GM12878 (cell line): ENCODE measurements at regions not wholly inside any gene's neighbourhood (a gene's known extent, or its start where the extent isn't known, plus 50 kb on each side); places are given as distances from the start of the nearest gene placed in this dataset.

Experiments
- ATAC-seq: fragments of 200-7000 bp; cut with Tn5 transposase; 3 replicates; pipeline ENCODE4 v1.9.1; 2020; ENCODE audit warnings: mild to moderate bottlenecking, moderate library complexity
- BruUV-seq: library from RNA; stranded (reverse); fragments of 400-500 nt; replicated peaks from 2 replicates; lab custom pipeline; 2021; lab: Mats Ljungman, UMichigan
- CTCF ChIA-PET: fragments of 300-600 bp; sonication (Branson Sonifier 250); formaldehyde crosslinking; extraction: SDS; loops from one replicate; lab custom pipeline; 2021; ENCODE audit warnings: inconsistent platforms; lab: Yijun Ruan, JAX
- POLR2A ChIA-PET: fragments of 350-600 bp; formaldehyde crosslinking; extraction: SDS; loops from one replicate; lab custom pipeline; 2021; ENCODE audit warnings: inconsistent platforms; lab: Charles Lee
- RAD21 ChIA-PET: fragments of 300-600 bp; sonication (Branson Sonifier 250); formaldehyde crosslinking; loops from one replicate; lab custom pipeline; 2023; ENCODE audit warnings: antibody characterized with exemption; ENCODE audit not compliant: unreplicated experiment; lab: Charles Lee
- SMC1A ChIA-PET: fragments of 300-600 bp; sonication (Branson Sonifier 250); formaldehyde crosslinking; loops from one replicate; lab custom pipeline; 2023; ENCODE audit not compliant: unreplicated experiment, uncharacterized antibody; lab: Charles Lee
- DNase-seq: peaks from one replicate; pipeline ENCODE4 v3.0.0-alpha.2; 2011; ENCODE audit warnings: low read depth, low spot score
- FAIRE-seq: peaks from 3 replicates; lab custom pipeline; 2011; peaks lifted over from hg19 to GRCh38; lab: Jason Lieb, UNC
- H2AFZ ChIP-seq: 2 replicates; pipeline ENCODE4 v1.6.0; 2011; ENCODE audit warnings: low read depth, low read length, control low read depth; ENCODE audit not compliant: control insufficient read depth
- H3K27ac ChIP-seq: 2 replicates; pipeline ENCODE4 v1.5.1; 2011; ENCODE audit warnings: control low read depth; ENCODE audit not compliant: control insufficient read depth, insufficient read depth
- H3K27me3 ChIP-seq, 2 experiments: replicated peaks in 1 of 2; 2 replicates each; pipeline versions ENCODE4 v1.6.0 to v1.6.1; 2011; ENCODE audit warnings: low read length in 1 of 2; ENCODE audit not compliant: control insufficient read depth in 2 of 2, insufficient read depth in 2 of 2
- H3K36me3 ChIP-seq, 2 experiments: 2 replicates each; pipeline ENCODE4 v1.5.1; 2011; ENCODE audit warnings: low read length in 1 of 2; ENCODE audit not compliant: control insufficient read depth in 2 of 2, insufficient read depth in 2 of 2
- H3K4me1 ChIP-seq: 2 replicates; pipeline ENCODE4 v1.6.1; 2011; ENCODE audit warnings: mild to moderate bottlenecking, low read length, moderate library complexity, mixed read lengths; ENCODE audit not compliant: control insufficient read depth, insufficient read depth
- H3K4me2 ChIP-seq: 2 replicates; pipeline ENCODE4 v1.6.0; 2011; ENCODE audit warnings: control low read depth; ENCODE audit not compliant: control insufficient read depth, insufficient read depth
- H3K4me3 ChIP-seq: fragments of 200-600 bp; sonication (generic); 2 replicates; pipeline ENCODE4 v1.5.1; 2016
- H3K79me2 ChIP-seq: 2 replicates; pipeline ENCODE4 v1.6.0; 2011; ENCODE audit warnings: low read length; ENCODE audit not compliant: control insufficient read depth, insufficient read depth
- H3K9ac ChIP-seq: 2 replicates; pipeline ENCODE4 v1.8.0; 2011; ENCODE audit warnings: low read length, control low read depth, mixed read lengths; ENCODE audit not compliant: control insufficient read depth, insufficient read depth
- H3K9me3 ChIP-seq: replicated peaks from 3 replicates; pipeline ENCODE4 v1.5.1; 2011; ENCODE audit warnings: mild to moderate bottlenecking, low read length; ENCODE audit not compliant: control insufficient read depth, insufficient read depth
- H4K20me1 ChIP-seq: 2 replicates; pipeline ENCODE4 v1.6.0; 2011; ENCODE audit not compliant: control insufficient read depth, insufficient read depth
- CHD4 ChIP-seq: fragments of 200-600 bp; sonication (generic); IDR thresholded peaks from 2 replicates; pipeline ENCODE4 v1.6.1; 2016; ENCODE audit warnings: mild to moderate bottlenecking
- EED ChIP-seq: sonication (generic); IDR thresholded peaks from 2 replicates; pipeline ENCODE4 v1.6.1; 2016; ENCODE audit warnings: antibody characterized with exemption, low read depth
- EGR1 ChIP-seq, 2 experiments: IDR thresholded peaks; 1 replicate in 1 of 2; 2 replicates in 1 of 2; pipeline ENCODE4 v1.6.1; 2011 to 2012; ENCODE audit warnings: low read depth in 2 of 2, low read length in 2 of 2, borderline replicate concordance in 1 of 2, mild to moderate bottlenecking in 1 of 2, moderate library complexity in 1 of 2
- EP300 ChIP-seq, 2 experiments: fragments of 150-350 bp in 1 of 2; IDR thresholded peaks; 2 replicates each; pipeline ENCODE4 v1.6.1; 2011 to 2012; ENCODE audit warnings: low read depth in 2 of 2, low read length in 2 of 2, borderline replicate concordance in 1 of 2, improper control_type of control experiment in 1 of 2, inconsistent platforms in 1 of 2; ENCODE audit not compliant: control insufficient read depth in 1 of 2
- IKZF2 ChIP-seq, 2 experiments: fragments of 450-650 bp; IDR thresholded peaks; 2 replicates each; pipeline ENCODE4 v1.6.1; 2017; ENCODE audit warnings: mild to moderate bottlenecking in 2 of 2, moderate library complexity in 2 of 2
- KDM1A ChIP-seq: fragments of 200-600 bp; sonication (generic); IDR thresholded peaks from 2 replicates; pipeline ENCODE4 v1.6.1; 2016; ENCODE audit warnings: borderline replicate concordance
- LARP7 ChIP-seq: fragments of 450-650 bp; IDR thresholded peaks from 2 replicates; pipeline ENCODE4 v1.6.1; 2017; ENCODE audit warnings: mild to moderate bottlenecking
- RBBP5 ChIP-seq: fragments of 200-600 bp; sonication (generic); conservative IDR thresholded peaks from 2 replicates; pipeline ENCODE4 v1.6.1; 2016
- RCOR1 ChIP-seq: conservative IDR thresholded peaks from 2 replicates; pipeline ENCODE4 v1.6.1; 2012; ENCODE audit warnings: low read depth, low read length, improper control_type of control experiment
- SMARCA5 ChIP-seq: fragments of 450-650 bp; IDR thresholded peaks from 2 replicates; pipeline ENCODE4 v1.6.1; 2017; ENCODE audit warnings: mild to moderate bottlenecking
- SUPT20H ChIP-seq: IDR thresholded peaks from 2 replicates; pipeline ENCODE4 v1.6.1; 2011; ENCODE audit warnings: low read depth, mild to moderate bottlenecking, low read length, moderate library complexity, borderline replicate concordance; ENCODE audit not compliant: control insufficient read depth
- TCF12 ChIP-seq: IDR thresholded peaks from 2 replicates; pipeline ENCODE4 v1.6.1; 2011; ENCODE audit warnings: low read depth, mild to moderate bottlenecking, low read length
- YBX1 ChIP-seq: fragments of 450-650 bp; IDR thresholded peaks from 2 replicates; pipeline ENCODE4 v1.6.1; 2016; ENCODE audit warnings: antibody characterized with exemption
- WGBS: methylation state at CpG from one replicate; pipeline ENCODE4 v1.1.6; 2016; ENCODE audit warnings: low lambda C conversion rate; ENCODE audit not compliant: insufficient replicate concordance, insufficient coverage; ENCODE audit errors: missing lambda C conversion rate; 5-methylcytosine and 5-hydroxymethylcytosine counted together
- in situ Hi-C: fragments of 300-500 bp; cut with MboI; formaldehyde crosslinking; loops from 9 replicates; pipeline ENCODE4 v1.14.3; 2018; ENCODE audit warnings: mixed read lengths
- intact Hi-C: fragments of 100-400 bp; cut with micrococcal nuclease; formaldehyde crosslinking; loops from one replicate; pipeline ENCODE4 v1.14.2; 2022; ENCODE audit not compliant: unreplicated experiment
- TF ChIP-seq, protein P1 (sequence below): IDR thresholded peaks from 2 replicates; pipeline ENCODE4 v1.6.1; 2011; ENCODE audit warnings: borderline replicate concordance, low read depth, mild to moderate bottlenecking, moderate library complexity, low read length; ENCODE audit not compliant: insufficient read depth, poor library complexity, severe bottlenecking
- TF ChIP-seq, protein P2 (sequence below): fragments of 450-650 bp; IDR thresholded peaks from 2 replicates; pipeline ENCODE4 v1.6.1; 2018; ENCODE audit warnings: mild to moderate bottlenecking, low read depth, moderate library complexity; ENCODE audit not compliant: partially characterized antibody

DNA sequence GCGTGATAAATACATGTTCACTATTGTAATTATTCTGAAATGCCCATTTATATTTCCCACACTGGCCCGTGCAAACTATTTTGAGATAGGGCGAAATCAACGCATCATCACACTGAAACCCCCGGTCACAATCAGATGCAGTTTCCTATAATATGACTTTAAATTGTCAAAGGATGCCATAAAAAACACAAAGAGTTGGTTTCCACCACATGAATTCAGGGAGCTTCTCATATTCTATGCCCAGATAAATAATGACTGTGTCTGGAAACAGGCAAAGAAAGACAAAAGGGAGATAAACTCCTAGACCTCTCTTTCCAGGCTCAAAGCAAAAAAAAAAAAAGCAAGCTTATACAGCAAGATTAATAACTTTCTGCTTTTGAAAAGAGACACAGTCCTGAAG lies 375.8 kb upstream of the AKR1E2 start:
- Histone ChIP-seq H3K4me1 (no peaks in the 10 kb centered on the region), H3K4me2 (no peak overlapping the region), H3K27ac (no peak overlapping the region), H3K9me3 (no peaks in the 10 kb centered on the region), H3K4me3 (no peak overlapping the region), H3K27me3 (no peaks in the 10 kb centered on the region; a peak in 1 of 4 replicates), H3K9ac (no peak overlapping the region), H4K20me1 (no peaks in the 10 kb centered on the region), H2AFZ (no peak overlapping the region), H3K79me2 (no peaks in the 10 kb centered on the region), H3K36me3 (no peaks in the 10 kb centered on the region)
- WGBS: 48% methylated on average over 5 of the region's 5 CpGs
- intact Hi-C loops: no loop called here
- RAD21 ChIA-PET: no interaction called here
- DNase-seq (no peak), ATAC-seq (no peak), FAIRE-seq (no peak)
- in situ Hi-C loops: no loop called here
- no TSS peak for BruUV-seq
- CTCF ChIA-PET: interaction anchor here (0.5 kb wide), 1 partner anchor 832 kb away, joined by 3 read pairs; no protein-coding TSS in a partner anchor
- SMC1A ChIA-PET: interaction anchor here (0.8 to 1.9 kb wide), 2 partner anchors 13 to 187 kb away, joined by 4 to 5 read pairs; no protein-coding TSS in a partner anchor
- POLR2A ChIA-PET: no interaction called here
- no peak for TF ChIP-seq SUPT20H
- TF ChIP-seq RCOR1: no peak
- TF ChIP-seq CHD4: no peak
- TF ChIP-seq IKZF2 (IDR thresholded peaks at IDR 0.05): no peak
- TF ChIP-seq RBBP5: no peak
- TF ChIP-seq LARP7: no peak
- TF ChIP-seq YBX1: no peak
- TF ChIP-seq EGR1 (IDR thresholded peaks at IDR 0.05; ENCODE audit: borderline replicate concordance in 1 of 2, low read depth in 2 of 2, low read length in 2 of 2): no peak

DNA sequence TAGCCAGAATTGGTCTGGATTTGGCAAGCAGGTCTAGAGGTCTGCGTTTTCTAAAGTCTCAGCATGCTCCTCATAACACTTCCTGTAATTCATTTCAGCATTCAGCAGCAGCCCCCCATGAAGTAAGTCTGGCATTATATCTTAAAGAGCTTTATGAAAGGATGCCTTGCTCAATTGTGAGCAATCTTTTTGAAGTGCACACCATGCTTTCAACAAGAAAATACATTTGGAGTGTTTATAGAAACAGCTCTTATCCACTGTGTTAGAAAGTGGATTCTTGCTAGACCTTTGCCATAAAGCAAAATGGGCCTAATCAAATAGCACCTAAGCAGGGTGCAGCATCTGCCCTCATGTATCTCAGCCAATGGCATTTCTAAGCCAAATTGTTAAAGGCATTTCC lies 378.0 kb upstream of the AKR1E2 start:
- H3K27ac ChIP-seq: no peak overlapping the region
- H4K20me1 ChIP-seq: no peaks in the 10 kb centered on the region
- H3K9me3 ChIP-seq: no peaks in the 10 kb centered on the region; the same call in 2 of the 3 replicates
- ChIA-PET RAD21 (no interaction called here), POLR2A (no interaction called here), CTCF (no interaction called here), SMC1A (no interaction called here)
- no peaks in the 10 kb centered on the region for H3K79me2 ChIP-seq
- no peak overlapping the region for H3K4me3 ChIP-seq
- no peak overlapping the region for H2AFZ ChIP-seq
- FAIRE-seq (no peak), ATAC-seq (no peak), DNase-seq (no peak)
- in situ Hi-C loops (no loop called here), intact Hi-C loops (no loop called here)
- H3K36me3 ChIP-seq: no peaks in the 10 kb centered on the region
- BruUV-seq: no TSS peak
- no peaks in the 10 kb centered on the region for H3K4me1 ChIP-seq
- 0% methylated on average over 1 of the region's 1 CpG for WGBS
- H3K9ac ChIP-seq: no peak overlapping the region
- no peaks in the 10 kb centered on the region; a peak in 1 of 4 replicates for H3K27me3 ChIP-seq
- H3K4me2 ChIP-seq: no peak overlapping the region
- TF ChIP-seq, protein P1, sequence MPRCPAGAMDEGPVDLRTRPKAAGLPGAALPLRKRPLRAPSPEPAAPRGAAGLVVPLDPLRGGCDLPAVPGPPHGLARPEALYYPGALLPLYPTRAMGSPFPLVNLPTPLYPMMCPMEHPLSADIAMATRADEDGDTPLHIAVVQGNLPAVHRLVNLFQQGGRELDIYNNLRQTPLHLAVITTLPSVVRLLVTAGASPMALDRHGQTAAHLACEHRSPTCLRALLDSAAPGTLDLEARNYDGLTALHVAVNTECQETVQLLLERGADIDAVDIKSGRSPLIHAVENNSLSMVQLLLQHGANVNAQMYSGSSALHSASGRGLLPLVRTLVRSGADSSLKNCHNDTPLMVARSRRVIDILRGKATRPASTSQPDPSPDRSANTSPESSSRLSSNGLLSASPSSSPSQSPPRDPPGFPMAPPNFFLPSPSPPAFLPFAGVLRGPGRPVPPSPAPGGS: no peak
- TF ChIP-seq SMARCA5 (no peak), EED (no peak), TCF12 (no peak), SUPT20H (no peak), KDM1A (no peak), EP300 (IDR thresholded peaks at IDR 0.05; ENCODE audit: borderline replicate concordance in 1 of 2, control insufficient read depth in 1 of 2, low read depth in 2 of 2, low read length in 2 of 2) (no peak)
- TF ChIP-seq, protein P2, sequence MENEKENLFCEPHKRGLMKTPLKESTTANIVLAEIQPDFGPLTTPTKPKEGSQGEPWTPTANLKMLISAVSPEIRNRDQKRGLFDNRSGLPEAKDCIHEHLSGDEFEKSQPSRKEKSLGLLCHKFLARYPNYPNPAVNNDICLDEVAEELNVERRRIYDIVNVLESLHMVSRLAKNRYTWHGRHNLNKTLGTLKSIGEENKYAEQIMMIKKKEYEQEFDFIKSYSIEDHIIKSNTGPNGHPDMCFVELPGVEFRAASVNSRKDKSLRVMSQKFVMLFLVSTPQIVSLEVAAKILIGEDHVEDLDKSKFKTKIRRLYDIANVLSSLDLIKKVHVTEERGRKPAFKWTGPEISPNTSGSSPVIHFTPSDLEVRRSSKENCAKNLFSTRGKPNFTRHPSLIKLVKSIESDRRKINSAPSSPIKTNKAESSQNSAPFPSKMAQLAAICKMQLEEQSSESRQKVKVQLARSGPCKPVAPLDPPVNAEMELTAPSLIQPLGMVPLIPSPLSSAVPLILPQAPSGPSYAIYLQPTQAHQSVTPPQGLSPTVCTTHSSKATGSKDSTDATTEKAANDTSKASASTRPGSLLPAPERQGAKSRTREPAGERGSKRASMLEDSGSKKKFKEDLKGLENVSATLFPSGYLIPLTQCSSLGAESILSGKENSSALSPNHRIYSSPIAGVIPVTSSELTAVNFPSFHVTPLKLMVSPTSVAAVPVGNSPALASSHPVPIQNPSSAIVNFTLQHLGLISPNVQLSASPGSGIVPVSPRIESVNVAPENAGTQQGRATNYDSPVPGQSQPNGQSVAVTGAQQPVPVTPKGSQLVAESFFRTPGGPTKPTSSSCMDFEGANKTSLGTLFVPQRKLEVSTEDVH: no peak
